Type B pancreatic cell (in vitro differentiated cells): ENCODE measurements at regions not wholly inside any gene's neighbourhood (a gene's known extent, or its start where the extent isn't known, plus 50 kb on each side); places are given as distances from the start of the nearest gene placed in this dataset.

ENCODE experiments used
- DNase-seq: peaks from one replicate; pipeline ENCODE4 v3.0.0; 2021; ENCODE audit warnings: mixed read lengths; ENCODE audit not compliant: unreplicated experiment; ENCODE audit errors: extremely low spot score
- H3K27ac Mint-ChIP-seq: 2 replicates; pipeline ENCODE4 v1.8.0; 2021; ENCODE audit warnings: mild to moderate bottlenecking, mixed read lengths
- H3K27me3 Mint-ChIP-seq: 2 replicates; pipeline ENCODE4 v1.8.0; 2021; ENCODE audit warnings: mixed read lengths
- H3K36me3 Mint-ChIP-seq: 2 replicates; pipeline ENCODE4 v1.8.0; 2021; ENCODE audit warnings: mixed read lengths
- H3K4me1 Mint-ChIP-seq: one replicate; pipeline ENCODE4 v1.8.0; 2021; ENCODE audit warnings: mixed read lengths; ENCODE audit not compliant: unreplicated experiment
- H3K4me3 Mint-ChIP-seq: 2 replicates; pipeline ENCODE4 v1.8.0; 2021; ENCODE audit warnings: mild to moderate bottlenecking, mixed read lengths
- H3K9me3 Mint-ChIP-seq: 2 replicates; pipeline ENCODE4 v1.8.0; 2021; ENCODE audit warnings: mixed read lengths
- CTCF ChIP-seq: fragments of 200-600 bp; sonication (generic); conservative IDR thresholded peaks from 2 replicates; pipeline ENCODE4 v1.5.0; 2021; ENCODE audit warnings: antibody characterized with exemption, mild to moderate bottlenecking

GRCh38 chr1:101079341-101079740 is 53.8 kb upstream of the DPH5 start:
- Mint-ChIP-seq H3K27ac (no peak overlapping the region), H3K27me3 (no peaks in the 10 kb centered on the region), H3K4me1 (no peaks in the 10 kb centered on the region), H3K36me3 (peaks cover 8% of the 10 kb centered on the region), H3K4me3 (no peak overlapping the region), H3K9me3 (no peaks in the 10 kb centered on the region)
- DNase-seq, result no peak
- no peak for TF ChIP-seq CTCF

- no peak for DNase-seq
- no peak overlapping the region for H3K27ac Mint-ChIP-seq
- H3K4me1 Mint-ChIP-seq, result no peaks in the 10 kb centered on the region
- H3K36me3 Mint-ChIP-seq, result peaks cover 8% of the 10 kb centered on the region
- H3K9me3 Mint-ChIP-seq, result no peaks in the 10 kb centered on the region
- no peak overlapping the region for H3K4me3 Mint-ChIP-seq
- TF ChIP-seq CTCF, result no peak
- H3K27me3 Mint-ChIP-seq, result no peaks in the 10 kb centered on the region
These were observed 52.3 kb upstream of the DPH5 start for GRCh38 chr1:101077849-101078248.

- Mint-ChIP-seq H3K27ac (no peak overlapping the region), H3K9me3 (no peaks in the 10 kb centered on the region), H3K4me1 (no peaks in the 10 kb centered on the region), H3K27me3 (no peaks in the 10 kb centered on the region), H3K4me3 (no peak overlapping the region), H3K36me3 (peaks cover 8% of the 10 kb centered on the region)
- TF ChIP-seq CTCF, result no peak
- no peak for DNase-seq
These were observed 50.3 kb upstream of the DPH5 start for GRCh38 chr1:101075926-101076325.
